ENCODE measurements at regions not wholly inside any gene's neighbourhood (a gene's known extent, or its start where the extent isn't known, plus 50 kb on each side); places are given as distances from the start of the nearest gene placed in this dataset.
A peak's percentile ranks its signal among the peaks of the same experiment; 100 is the strongest.

- peak; percentile 18 for DNase-seq (ENCODE audit: low read depth)
- TF ChIP-seq, protein P1, sequence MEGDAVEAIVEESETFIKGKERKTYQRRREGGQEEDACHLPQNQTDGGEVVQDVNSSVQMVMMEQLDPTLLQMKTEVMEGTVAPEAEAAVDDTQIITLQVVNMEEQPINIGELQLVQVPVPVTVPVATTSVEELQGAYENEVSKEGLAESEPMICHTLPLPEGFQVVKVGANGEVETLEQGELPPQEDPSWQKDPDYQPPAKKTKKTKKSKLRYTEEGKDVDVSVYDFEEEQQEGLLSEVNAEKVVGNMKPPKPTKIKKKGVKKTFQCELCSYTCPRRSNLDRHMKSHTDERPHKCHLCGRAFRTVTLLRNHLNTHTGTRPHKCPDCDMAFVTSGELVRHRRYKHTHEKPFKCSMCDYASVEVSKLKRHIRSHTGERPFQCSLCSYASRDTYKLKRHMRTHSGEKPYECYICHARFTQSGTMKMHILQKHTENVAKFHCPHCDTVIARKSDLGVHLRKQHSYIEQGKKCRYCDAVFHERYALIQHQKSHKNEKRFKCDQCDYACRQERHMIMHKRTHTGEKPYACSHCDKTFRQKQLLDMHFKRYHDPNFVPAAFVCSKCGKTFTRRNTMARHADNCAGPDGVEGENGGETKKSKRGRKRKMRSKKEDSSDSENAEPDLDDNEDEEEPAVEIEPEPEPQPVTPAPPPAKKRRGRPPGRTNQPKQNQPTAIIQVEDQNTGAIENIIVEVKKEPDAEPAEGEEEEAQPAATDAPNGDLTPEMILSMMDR (conservative IDR thresholded peaks at IDR 0.05; ENCODE audit: low read length), result no peak
- no peak overlapping the region for H3K4me3 ChIP-seq (ENCODE audit: low read length)
These were observed 895.6 kb downstream of the TTLL7 start for GRCh38 chr1:83103341-83103740.

DNA sequence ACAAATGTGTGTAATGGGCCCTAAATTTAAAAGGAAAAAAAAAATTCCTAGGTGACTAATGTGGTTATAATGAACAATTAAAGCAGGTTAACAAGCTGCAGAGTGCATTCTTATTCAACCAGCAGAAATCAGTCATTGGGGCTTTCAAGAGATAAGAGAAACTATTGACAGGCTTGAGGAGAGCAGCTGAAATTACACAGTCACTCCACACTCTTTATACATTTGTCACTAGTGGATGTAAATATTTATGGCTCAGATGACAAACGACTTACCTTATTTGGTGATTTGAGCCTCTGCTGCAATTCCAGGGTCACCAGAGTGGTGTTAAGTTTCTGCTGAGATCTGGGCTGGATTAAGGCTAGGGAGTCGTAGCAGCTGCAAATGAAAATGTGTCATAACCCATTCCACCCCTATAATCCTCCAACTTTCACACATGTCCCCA, 896.3 kb downstream of the TTLL7 start:
- H3K4me3 ChIP-seq (ENCODE audit: low read length), result no peak overlapping the region
- peak; percentile 18 for DNase-seq (ENCODE audit: low read depth)
- TF ChIP-seq, protein P1 (conservative IDR thresholded peaks at IDR 0.05; ENCODE audit: low read length), result no peak

- H3K4me3 ChIP-seq (ENCODE audit: low read length), result no peak overlapping the region
- TF ChIP-seq, protein P1 (conservative IDR thresholded peaks at IDR 0.05; ENCODE audit: low read length), result no peak
- DNase-seq (ENCODE audit: low read depth), result no peak
These were observed 897.5 kb downstream of the TTLL7 start for GRCh38 chr1:83101406-83101805.

DNA sequence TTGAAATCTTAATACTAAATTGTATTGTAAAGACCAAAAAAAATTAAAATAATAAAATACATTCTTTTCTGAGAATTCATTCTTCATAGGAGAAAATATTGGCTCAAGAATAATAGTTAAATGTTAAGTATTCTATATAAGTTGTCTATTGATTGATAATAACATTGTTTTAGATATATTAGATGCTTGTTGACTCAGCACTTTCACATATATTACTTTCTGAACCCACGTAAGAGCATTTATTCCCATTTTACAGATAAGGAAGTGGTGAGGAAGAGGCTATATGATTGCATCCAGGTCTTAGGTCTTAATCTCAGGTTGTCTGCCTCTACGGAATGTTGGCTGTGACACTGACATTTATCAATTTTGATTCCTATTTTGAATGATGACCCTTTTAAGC, 898.8 kb downstream of the TTLL7 start:
- no peak for DNase-seq (ENCODE audit: low read depth)
- H3K4me3 ChIP-seq (ENCODE audit: low read length), result no peak overlapping the region
- TF ChIP-seq, protein P1 (conservative IDR thresholded peaks at IDR 0.05; ENCODE audit: low read length), result no peak

DNA sequence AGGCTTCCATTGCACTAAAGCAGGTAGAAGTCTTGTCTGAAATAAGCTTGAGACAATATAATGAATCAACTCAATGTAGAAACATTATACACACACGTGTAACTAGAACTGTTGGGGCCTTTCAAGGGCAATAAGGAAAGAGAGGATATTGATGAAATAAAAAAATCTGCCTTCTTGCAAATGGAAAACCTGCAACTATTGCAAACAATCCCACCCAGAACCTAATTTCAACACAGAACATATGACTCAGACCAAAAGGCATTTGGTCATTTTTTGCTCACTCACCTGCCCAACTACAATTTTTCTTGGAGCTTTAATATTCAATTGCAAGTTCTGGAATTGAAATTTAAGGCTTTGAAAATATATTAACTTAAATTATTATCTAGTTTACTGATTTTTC, 900.1 kb downstream of the TTLL7 start:
- H3K4me3 ChIP-seq (ENCODE audit: low read length), result no peak overlapping the region
- TF ChIP-seq, protein P1 (conservative IDR thresholded peaks at IDR 0.05; ENCODE audit: low read length), result no peak
- no peak for DNase-seq (ENCODE audit: low read depth)

- no peak for DNase-seq (ENCODE audit: low read depth)
- H3K4me3 ChIP-seq (ENCODE audit: low read length), result no peak overlapping the region
- TF ChIP-seq, protein P1 (conservative IDR thresholded peaks at IDR 0.05; ENCODE audit: low read length), result no peak
These were observed 900.8 kb downstream of the TTLL7 start for GRCh38 chr1:83098131-83098530.

DNA sequence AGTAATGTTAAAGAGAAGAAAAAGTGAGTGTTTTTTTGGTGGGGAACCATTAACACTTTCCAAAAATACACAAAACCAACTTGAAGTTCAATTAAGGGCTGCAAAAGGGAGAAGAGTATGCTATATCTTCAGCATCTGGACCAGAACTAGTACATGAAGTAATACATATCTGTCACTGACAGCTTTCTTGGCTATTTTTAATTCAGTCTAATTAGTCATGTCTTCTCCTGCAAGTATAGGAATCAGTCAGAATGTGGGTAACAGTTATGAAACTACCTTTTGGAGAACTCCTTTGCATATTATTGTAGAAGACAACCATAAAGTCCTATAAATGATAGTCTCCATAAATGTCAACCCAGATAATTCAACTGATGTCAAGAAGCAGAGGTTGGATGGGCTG, 901.2 kb downstream of the TTLL7 start:
- TF ChIP-seq, protein P1 (conservative IDR thresholded peaks at IDR 0.05; ENCODE audit: low read length), result no peak
- no peak for DNase-seq (ENCODE audit: low read depth)

More for the DNA sequence above, 901.2 kb downstream of the TTLL7 start:
- H3K4me3 ChIP-seq (ENCODE audit: low read length), result no peak overlapping the region
